ENCODE measurements at regions not wholly inside any gene's neighbourhood (a gene's known extent, or its start where the extent isn't known, plus 50 kb on each side); places are given as distances from the start of the nearest gene placed in this dataset.

- peaks cover 4 to 7% of the 10 kb centered on the region in 2 experiments for H3K27me3 ChIP-seq (ENCODE audit: control insufficient read depth in 2 of 2, insufficient read depth in 2 of 2, low read length in 2 of 2)
- POLR2A ChIA-PET = no interaction called here
- no peak overlapping the region for H3K4me2 ChIP-seq (ENCODE audit: insufficient read depth, low read length)
- H3K4me3 ChIP-seq (replicated peaks in 1 of 3; ENCODE audit: insufficient read depth in 1 of 3, low read depth in 1 of 3, low read length in 3 of 3) = no peak overlapping the region
- CTCF ChIA-PET = interaction anchor here (0.6 to 4.2 kb wide), 22 partner anchors 9 to 1499 kb away, joined by 3 to 19 read pairs (median 4); partner anchors contain the start of gene LRFN2
- FAIRE-seq = peak; percentile 78
- no peaks in the 10 kb centered on the region for H3K4me1 ChIP-seq (ENCODE audit: control insufficient read depth, extremely low read depth, insufficient read depth, low read length)
- no peaks in the 10 kb centered on the region for H4K20me1 ChIP-seq (replicated peaks; ENCODE audit: control insufficient read depth, extremely low read depth, insufficient read depth, low read length)
- no peak overlapping the region for H3K9ac ChIP-seq (replicated peaks; ENCODE audit: extremely low read depth, insufficient read depth, low read length)
- H3K36me3 ChIP-seq (ENCODE audit: control insufficient read depth in 2 of 2, extremely low read depth in 1 of 2, insufficient read depth in 2 of 2, low read length in 2 of 2) = no peaks in the 10 kb centered on the region
- dilution Hi-C loops (cut with MboI; ENCODE audit: extremely low pct_ligation_motif_present, low sequenced_read_pairs) = no loop called here
- no peaks in the 10 kb centered on the region for H3K79me2 ChIP-seq (ENCODE audit: control insufficient read depth, insufficient read depth, low read length)
- no peaks in the 10 kb centered on the region for H3K9me1 ChIP-seq (replicated peaks; ENCODE audit: control insufficient read depth, extremely low read depth, insufficient read depth, low read length)
- H2AFZ ChIP-seq (ENCODE audit: low read depth, low read length) = no peak overlapping the region
- intact Hi-C loops (cut with micrococcal nuclease) = loop anchor here (1.0 to 10.0 kb wide), 4 partner anchors 182 to 1501 kb away; no protein-coding TSS in a partner anchor
- H3K9me3 ChIP-seq (replicated peaks; ENCODE audit: control insufficient read depth, insufficient read depth, low read length) = no peaks in the 10 kb centered on the region
- no TSS peak for BruUV-seq (replicated peaks)
- TF ChIP-seq FOS (IDR thresholded peaks at IDR 0.05; ENCODE audit: borderline replicate concordance, insufficient read depth, low read length) (no peak), POLR2A (IDR thresholded peaks at IDR 0.05; ENCODE audit: low read depth, low read length) (no peak), EZH2 (IDR thresholded peaks at IDR 0.05; ENCODE audit: borderline replicate concordance, low read depth, low read length, severe bottlenecking) (no peak)
- TF ChIP-seq, protein P1, sequence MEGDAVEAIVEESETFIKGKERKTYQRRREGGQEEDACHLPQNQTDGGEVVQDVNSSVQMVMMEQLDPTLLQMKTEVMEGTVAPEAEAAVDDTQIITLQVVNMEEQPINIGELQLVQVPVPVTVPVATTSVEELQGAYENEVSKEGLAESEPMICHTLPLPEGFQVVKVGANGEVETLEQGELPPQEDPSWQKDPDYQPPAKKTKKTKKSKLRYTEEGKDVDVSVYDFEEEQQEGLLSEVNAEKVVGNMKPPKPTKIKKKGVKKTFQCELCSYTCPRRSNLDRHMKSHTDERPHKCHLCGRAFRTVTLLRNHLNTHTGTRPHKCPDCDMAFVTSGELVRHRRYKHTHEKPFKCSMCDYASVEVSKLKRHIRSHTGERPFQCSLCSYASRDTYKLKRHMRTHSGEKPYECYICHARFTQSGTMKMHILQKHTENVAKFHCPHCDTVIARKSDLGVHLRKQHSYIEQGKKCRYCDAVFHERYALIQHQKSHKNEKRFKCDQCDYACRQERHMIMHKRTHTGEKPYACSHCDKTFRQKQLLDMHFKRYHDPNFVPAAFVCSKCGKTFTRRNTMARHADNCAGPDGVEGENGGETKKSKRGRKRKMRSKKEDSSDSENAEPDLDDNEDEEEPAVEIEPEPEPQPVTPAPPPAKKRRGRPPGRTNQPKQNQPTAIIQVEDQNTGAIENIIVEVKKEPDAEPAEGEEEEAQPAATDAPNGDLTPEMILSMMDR (IDR thresholded peaks at IDR 0.05; ENCODE audit: extremely low read depth in 1 of 2, insufficient read depth in 1 of 2, low read depth in 1 of 2, low read length in 2 of 2) = peak; percentile 41 to 72
- no peak overlapping the region for H3K27ac ChIP-seq (ENCODE audit: insufficient read depth, low read depth, low read length)
- DNase-seq (ENCODE audit: low read depth, low spot score) = peak; percentile 45
Measured at GRCh38 chr6:40845553-40845952, 193.5 kb downstream of the UNC5CL start.

GRCh38 chr6:40844246-40844645 lies 194.8 kb downstream of the UNC5CL start:
- no peak for TF ChIP-seq MAX (IDR thresholded peaks at IDR 0.05; ENCODE audit: insufficient read depth, insufficient read length)
- TF ChIP-seq, protein P1 (IDR thresholded peaks at IDR 0.05; ENCODE audit: extremely low read depth in 1 of 2, insufficient read depth in 1 of 2, low read depth in 1 of 2, low read length in 2 of 2) = no peak
- no peak for TF ChIP-seq JUN (IDR thresholded peaks at IDR 0.05; ENCODE audit: borderline replicate concordance, insufficient read depth, insufficient read length, low read depth)
- no peak for TF ChIP-seq FOS (IDR thresholded peaks at IDR 0.05; ENCODE audit: borderline replicate concordance, insufficient read depth, low read length)
- TF ChIP-seq POLR2A (IDR thresholded peaks at IDR 0.05; ENCODE audit: low read depth, low read length) = no peak
- TF ChIP-seq GATA2 (IDR thresholded peaks at IDR 0.05; ENCODE audit: insufficient read depth, insufficient read length, low read depth, low read length) = no peak
- no peak for TF ChIP-seq POLR2AphosphoS5 (IDR thresholded peaks at IDR 0.05; ENCODE audit: insufficient read depth, low read depth, low read length)
- no peak for TF ChIP-seq EZH2 (IDR thresholded peaks at IDR 0.05; ENCODE audit: borderline replicate concordance, low read depth, low read length, severe bottlenecking)
- TF ChIP-seq MYC (IDR thresholded peaks at IDR 0.05; ENCODE audit: low read depth, low read length) = no peak
- H2AFZ ChIP-seq (ENCODE audit: low read depth, low read length) = no peak overlapping the region
- H3K4me1 ChIP-seq (ENCODE audit: control insufficient read depth, extremely low read depth, insufficient read depth, low read length) = no peaks in the 10 kb centered on the region
- no peaks in the 10 kb centered on the region for H3K9me1 ChIP-seq (replicated peaks; ENCODE audit: control insufficient read depth, extremely low read depth, insufficient read depth, low read length)
- FAIRE-seq (no peak), DNase-seq (ENCODE audit: low read depth, low spot score) (no peak)
- POLR2A ChIA-PET = no interaction called here
- H4K20me1 ChIP-seq (replicated peaks; ENCODE audit: control insufficient read depth, extremely low read depth, insufficient read depth, low read length) = no peaks in the 10 kb centered on the region
- no TSS peak for BruUV-seq (replicated peaks)
- dilution Hi-C loops (cut with MboI; ENCODE audit: extremely low pct_ligation_motif_present, low sequenced_read_pairs) (no loop called here), intact Hi-C loops (cut with micrococcal nuclease) (loop anchor here (10.0 kb wide), 1 partner anchor 1499 kb away; no protein-coding TSS in a partner anchor)
- H3K9ac ChIP-seq (replicated peaks; ENCODE audit: extremely low read depth, insufficient read depth, low read length) = no peak overlapping the region
- no peaks in the 10 kb centered on the region for H3K9me3 ChIP-seq (replicated peaks; ENCODE audit: control insufficient read depth, insufficient read depth, low read length)
- CTCF ChIA-PET = interaction anchor here (0.5 to 4.2 kb wide), 5 partner anchors 13 to 1656 kb away, joined by 3 to 16 read pairs (median 4); no protein-coding TSS in a partner anchor
- no peaks in the 10 kb centered on the region for H3K79me2 ChIP-seq (ENCODE audit: control insufficient read depth, insufficient read depth, low read length)
- no peak overlapping the region for H3K27ac ChIP-seq (ENCODE audit: insufficient read depth, low read depth, low read length)
- no peak overlapping the region for H3K4me2 ChIP-seq (ENCODE audit: insufficient read depth, low read length)
- peaks cover 7% of the 10 kb centered on the region in 2 experiments for H3K27me3 ChIP-seq (ENCODE audit: control insufficient read depth in 2 of 2, insufficient read depth in 2 of 2, low read length in 2 of 2)
- H3K4me3 ChIP-seq (replicated peaks in 1 of 3; ENCODE audit: insufficient read depth in 1 of 3, low read depth in 1 of 3, low read length in 3 of 3) = no peak overlapping the region
- no peaks in the 10 kb centered on the region for H3K36me3 ChIP-seq (ENCODE audit: control insufficient read depth in 2 of 2, extremely low read depth in 1 of 2, insufficient read depth in 2 of 2, low read length in 2 of 2)
